H1 (cell line): ENCODE measurements at regions not wholly inside any gene's neighbourhood (a gene's known extent, or its start where the extent isn't known, plus 50 kb on each side); places are given as distances from the start of the nearest gene placed in this dataset.

ENCODE experiments used
- CTCF ChIA-PET: fragments of 300-600 bp; sonication (Branson Sonifier 250); formaldehyde crosslinking; loops from one replicate; lab custom pipeline; 2021; ENCODE audit not compliant: partially characterized antibody; lab: Charles Lee
- POLR2A ChIA-PET: fragments of 300-600 bp; sonication (Branson Sonifier 250); formaldehyde crosslinking; loops from one replicate; lab custom pipeline; 2021; ENCODE audit warnings: inconsistent platforms; ENCODE audit not compliant: partially characterized antibody; lab: Charles Lee
- DNase-seq, 2 experiments: peaks; one replicate each; pipeline versions ENCODE4 v3.0.0 to v3.0.0-alpha.2; 2010 to 2022; ENCODE audit warnings: low spot score in 2 of 2, low read depth in 1 of 2, mixed read lengths in 1 of 2
- FAIRE-seq: peaks from 2 replicates; lab custom pipeline; 2011; peaks lifted over from hg19 to GRCh38; lab: Jason Lieb, UNC
- H2AFZ ChIP-seq: 2 replicates; pipeline ENCODE4 v1.8.1; 2012; ENCODE audit warnings: low read length, inconsistent platforms
- H2AK5ac ChIP-seq: 2 replicates; pipeline ENCODE4 v1.6.1; 2013; ENCODE audit warnings: low read depth, low read length
- H2BK120ac ChIP-seq: replicated peaks from 2 replicates; pipeline ENCODE3; 2013; ENCODE audit warnings: low read depth, low read length, inconsistent platforms
- H2BK12ac ChIP-seq: 2 replicates; pipeline ENCODE4 v1.6.1; 2013; ENCODE audit warnings: low read depth, low read length
- H2BK15ac ChIP-seq: 2 replicates; pipeline ENCODE4 v1.6.1; 2013; ENCODE audit warnings: low read length
- H2BK20ac ChIP-seq: 2 replicates; pipeline ENCODE4 v1.6.1; 2013; ENCODE audit warnings: low read length
- H2BK5ac ChIP-seq: 2 replicates; pipeline ENCODE4 v1.6.1; 2013; ENCODE audit warnings: low read depth, low read length
- H3K14ac ChIP-seq: 2 replicates; pipeline ENCODE4 v1.6.1; 2013; ENCODE audit warnings: inconsistent platforms; ENCODE audit not compliant: insufficient read length
- H3K18ac ChIP-seq: 2 replicates; pipeline ENCODE4 v1.6.1; 2013; ENCODE audit warnings: low read length; ENCODE audit errors: extremely low read depth
- H3K23ac ChIP-seq: 2 replicates; pipeline ENCODE4 v1.6.1; 2013; ENCODE audit warnings: inconsistent platforms; ENCODE audit not compliant: insufficient read length
- H3K23me2 ChIP-seq: 2 replicates; pipeline ENCODE4 v1.6.1; 2013; ENCODE audit warnings: low read depth, low read length
- H3K27ac ChIP-seq: 2 replicates; pipeline ENCODE4 v1.6.1; 2011; ENCODE audit warnings: low read depth, low read length, inconsistent platforms
- H3K27me3 ChIP-seq, 4 experiments: replicated peaks in 1 of 4; 1 replicate in 1 of 4; 2 replicates in 3 of 4; pipeline versions ENCODE4 v1.6.1 to v1.8.1; 2011 to 2013; ENCODE audit warnings: low read length in 3 of 4, mild to moderate bottlenecking in 3 of 4, inconsistent platforms in 2 of 4, mixed read lengths in 2 of 4, moderate library complexity in 1 of 4; ENCODE audit not compliant: control insufficient read depth in 3 of 4, insufficient read depth in 3 of 4; ENCODE audit errors: extremely low read depth in 1 of 4
- H3K36me3 ChIP-seq, 4 experiments: 2 replicates each; pipeline versions ENCODE4 v1.6.1 to v1.8.1; 2011 to 2013; ENCODE audit warnings: mild to moderate bottlenecking in 4 of 4, low read length in 3 of 4, moderate library complexity in 2 of 4, control low read depth in 1 of 4, inconsistent platforms in 1 of 4; ENCODE audit not compliant: insufficient read depth in 4 of 4, control insufficient read depth in 2 of 4
- H3K4ac ChIP-seq: replicated peaks from 2 replicates; pipeline ENCODE3; 2013; ENCODE audit warnings: low read length, low read depth, mixed read lengths, inconsistent platforms; ENCODE audit not compliant: insufficient read length
- H3K4me1 ChIP-seq, 4 experiments: replicated peaks in 1 of 4; 1 replicate in 1 of 4; 2 replicates in 3 of 4; pipeline versions ENCODE4 v1.6.1 to v1.8.1; 2011 to 2013; ENCODE audit warnings: low read length in 3 of 4, inconsistent platforms in 2 of 4, mixed read lengths in 1 of 4; ENCODE audit not compliant: insufficient read depth in 4 of 4, control insufficient read depth in 3 of 4
- H3K4me2 ChIP-seq, 2 experiments: 2 replicates each; pipeline versions ENCODE4 v1.6.1 to v1.8.1; 2011 to 2013; ENCODE audit warnings: low read depth in 2 of 2, low read length in 2 of 2, control low read depth in 1 of 2, inconsistent platforms in 1 of 2, mild to moderate bottlenecking in 1 of 2; ENCODE audit not compliant: insufficient read depth in 1 of 2
- H3K4me3 ChIP-seq, 4 experiments: fragments of 200-600, 300-600 bp in 1 of 4; sonication (generic), shearing (Covaris generic), sonication (Bioruptor Twin) in 1 of 4; 2 replicates each; pipeline versions ENCODE4 v1.5.1 to v1.8.1; 2011 to 2016; ENCODE audit warnings: low read length in 4 of 4, low read depth in 3 of 4, control low read depth in 2 of 4, inconsistent platforms in 2 of 4, mild to moderate bottlenecking in 2 of 4, mixed read lengths in 1 of 4, moderate library complexity in 1 of 4; ENCODE audit not compliant: insufficient read depth in 2 of 4; ENCODE audit errors: extremely low read depth in 1 of 4
- H3K56ac ChIP-seq: replicated peaks from 2 replicates; pipeline ENCODE3; 2013; ENCODE audit warnings: low read depth, mild to moderate bottlenecking, mixed read lengths, low read length, inconsistent platforms; ENCODE audit not compliant: insufficient read length
- H3K79me1 ChIP-seq: 2 replicates; pipeline ENCODE4 v1.6.1; 2013; ENCODE audit warnings: low read depth, low read length, control low read depth
- H3K79me2 ChIP-seq, 2 experiments: 2 replicates each; pipeline versions ENCODE4 v1.6.1 to v1.8.1; 2012 to 2013; ENCODE audit warnings: low read length in 2 of 2, mild to moderate bottlenecking in 2 of 2, inconsistent platforms in 1 of 2; ENCODE audit not compliant: insufficient read depth in 2 of 2, control insufficient read depth in 1 of 2
- H3K9ac ChIP-seq, 4 experiments: replicated peaks in 1 of 4; 1 replicate in 1 of 4; 2 replicates in 3 of 4; pipeline versions ENCODE4 v1.6.1 to v1.8.1; 2011 to 2013; ENCODE audit warnings: low read depth in 3 of 4, low read length in 3 of 4, control low read depth in 2 of 4, mild to moderate bottlenecking in 2 of 4, moderate library complexity in 2 of 4, inconsistent platforms in 1 of 4; ENCODE audit errors: extremely low read depth in 1 of 4
- H3K9me3 ChIP-seq, 2 experiments: 2 replicates each; pipeline versions ENCODE4 v1.6.1 to v1.8.1; 2012 to 2013; ENCODE audit warnings: mild to moderate bottlenecking in 2 of 2, moderate library complexity in 2 of 2, control low read depth in 1 of 2, inconsistent platforms in 1 of 2, low read depth in 1 of 2, low read length in 1 of 2, mixed read lengths in 1 of 2; ENCODE audit not compliant: insufficient read depth in 2 of 2
- H4K20me1 ChIP-seq, 2 experiments: replicated peaks in 1 of 2; 2 replicates each; pipeline versions ENCODE3 to v1.8.1; 2011 to 2013; ENCODE audit warnings: inconsistent platforms in 2 of 2, low read length in 2 of 2, mild to moderate bottlenecking in 1 of 2; ENCODE audit not compliant: insufficient read depth in 2 of 2, control insufficient read depth in 1 of 2
- H4K5ac ChIP-seq: 2 replicates; pipeline ENCODE4 v1.6.1; 2013; ENCODE audit warnings: low read length, low read depth, mixed read lengths, inconsistent platforms; ENCODE audit not compliant: insufficient read length
- H4K8ac ChIP-seq: 2 replicates; pipeline ENCODE4 v1.8.0; 2013; ENCODE audit warnings: mild to moderate bottlenecking, moderate library complexity, low read length, inconsistent platforms; ENCODE audit not compliant: insufficient read depth; ENCODE audit errors: extremely low read depth
- H4K91ac ChIP-seq: replicated peaks from 2 replicates; pipeline ENCODE3; 2013; ENCODE audit warnings: low read length, mixed read lengths, inconsistent platforms; ENCODE audit not compliant: insufficient read length
- POLR2AphosphoS5 ChIP-seq: IDR thresholded peaks from 2 replicates; pipeline ENCODE4 v1.6.1; 2011; ENCODE audit warnings: low read depth, low read length
- SP2 ChIP-seq: IDR thresholded peaks from 2 replicates; pipeline ENCODE4 v1.6.1; 2012; ENCODE audit warnings: mild to moderate bottlenecking, low read length, inconsistent platforms
- TAF7 ChIP-seq: optimal IDR thresholded peaks from 2 replicates; pipeline ENCODE3; 2011; ENCODE audit warnings: low read depth, mild to moderate bottlenecking, inconsistent platforms, low read length, moderate library complexity, borderline replicate concordance
- WGBS, 2 experiments: shearing (Covaris generic) in 1 of 2; methylation state at CpG; one replicate each; pipeline versions ENCODE4 v1.1.6 to v1.1.7; 2013 to 2015; ENCODE audit warnings: low lambda C conversion rate in 2 of 2, mixed read lengths in 2 of 2, inconsistent platforms in 1 of 2, low coverage in 1 of 2, missing lambda C conversion rate in 1 of 2; ENCODE audit not compliant: insufficient replicate concordance in 2 of 2, insufficient coverage in 1 of 2, insufficient read length in 1 of 2; ENCODE audit errors: extremely low coverage in 1 of 2, missing lambda C conversion rate in 1 of 2; 5-methylcytosine and 5-hydroxymethylcytosine counted together
- TF ChIP-seq, protein P1 (sequence below): IDR thresholded peaks from 2 replicates; pipeline ENCODE4 v1.6.1; 2011; ENCODE audit warnings: low read length, improper control_type of control experiment

DNA sequence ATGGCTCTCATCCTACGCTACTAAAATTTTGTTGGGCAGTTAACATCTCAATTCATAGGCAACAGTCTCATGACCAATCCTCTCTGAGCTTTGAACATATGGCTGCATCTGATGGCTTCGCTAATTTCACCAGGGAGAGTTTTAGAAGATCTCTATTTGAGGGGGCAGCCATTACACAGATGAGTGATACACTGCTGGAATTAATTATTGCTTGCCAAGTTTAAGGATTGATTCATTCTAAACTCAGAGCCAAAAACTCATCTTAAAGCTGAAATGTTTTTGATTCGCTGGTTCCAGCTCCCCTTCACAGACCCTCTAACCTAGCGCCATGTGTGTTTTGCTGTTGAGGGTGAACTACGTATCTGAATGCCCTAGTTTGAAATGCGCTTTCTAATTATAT lies 519.9 kb upstream of the WWC1 start:
- Histone ChIP-seq H3K9ac (no peak overlapping the region), H3K27me3 (no peaks in the 10 kb centered on the region), H3K9me3 (no peaks in the 10 kb centered on the region; a peak in 1 of 4 replicates), H3K23me2 (no peaks in the 10 kb centered on the region), H3K14ac (no peak overlapping the region), H3K23ac (no peak overlapping the region), H2AFZ (no peak overlapping the region), H3K4me1 (no peaks in the 10 kb centered on the region; a peak in 1 of 7 replicates), H3K36me3 (no peaks in the 10 kb centered on the region), H3K56ac (no peak overlapping the region), H2BK20ac (no peak overlapping the region), H3K79me2 (no peaks in the 10 kb centered on the region), H2BK12ac (no peak overlapping the region), H3K4me2 (no peak overlapping the region), H4K91ac (no peak overlapping the region), H2BK5ac (no peak overlapping the region), H3K4ac (no peak overlapping the region), H4K20me1 (no peaks in the 10 kb centered on the region), H2BK15ac (no peak overlapping the region), H3K18ac (no peak overlapping the region), H4K8ac (no peak overlapping the region), H3K4me3 (no peak overlapping the region), H2AK5ac (no peak overlapping the region), H3K79me1 (no peaks in the 10 kb centered on the region), H2BK120ac (no peak overlapping the region), H3K27ac (no peak overlapping the region), H4K5ac (no peak overlapping the region)
- DNase-seq = no peak
- WGBS, 2 experiments = 91% methylated on average over 6 of the region's 6 CpGs; no CpG with 5 or more reads in 1 of the 2 experiments
- TF ChIP-seq POLR2AphosphoS5 (no peak), TAF7 (no peak), SP2 (no peak)
- TF ChIP-seq, protein P1, sequence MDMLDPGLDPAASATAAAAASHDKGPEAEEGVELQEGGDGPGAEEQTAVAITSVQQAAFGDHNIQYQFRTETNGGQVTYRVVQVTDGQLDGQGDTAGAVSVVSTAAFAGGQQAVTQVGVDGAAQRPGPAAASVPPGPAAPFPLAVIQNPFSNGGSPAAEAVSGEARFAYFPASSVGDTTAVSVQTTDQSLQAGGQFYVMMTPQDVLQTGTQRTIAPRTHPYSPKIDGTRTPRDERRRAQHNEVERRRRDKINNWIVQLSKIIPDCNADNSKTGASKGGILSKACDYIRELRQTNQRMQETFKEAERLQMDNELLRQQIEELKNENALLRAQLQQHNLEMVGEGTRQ = no peak
- ChIA-PET POLR2A (no interaction called here), CTCF (interaction anchor here (0.7 to 1.3 kb wide), 2 partner anchors 23 to 85 kb away, joined by 3 read pairs; no protein-coding TSS in a partner anchor)
- no peak for FAIRE-seq
